ENCODE measurements at regions not wholly inside any gene's neighbourhood (a gene's known extent, or its start where the extent isn't known, plus 50 kb on each side); places are given as distances from the start of the nearest gene placed in this dataset.

DNA sequence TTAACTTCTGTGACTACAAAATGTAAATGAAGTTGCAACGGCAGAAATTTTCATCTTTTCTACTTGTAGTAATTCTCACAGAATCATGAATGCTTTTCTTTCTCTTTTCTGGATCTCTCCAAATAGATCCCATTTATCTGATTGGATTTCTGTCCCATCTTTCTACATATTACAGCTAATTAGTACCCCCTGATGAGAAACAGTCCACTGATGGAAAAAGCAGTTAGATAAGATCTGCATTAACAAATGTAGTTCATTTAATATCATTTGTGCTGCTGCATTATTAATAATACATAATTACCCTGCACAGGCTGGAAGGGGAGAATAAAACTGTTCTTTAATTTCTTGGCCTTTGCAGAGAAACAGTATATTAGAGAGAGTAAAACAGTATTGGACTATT lies 289.3 kb downstream of the TTLL7 start:
- Histone ChIP-seq H3K4me1 (ENCODE audit: insufficient read depth, low read length) (no peaks in the 10 kb centered on the region), H3K27me3 (ENCODE audit: control insufficient read depth in 1 of 2, insufficient read depth in 2 of 2, low read length in 2 of 2) (no peaks in the 10 kb centered on the region), H3K4me3 (ENCODE audit: low read length) (no peak overlapping the region), H3K36me3 (ENCODE audit: insufficient read depth, low read length) (no peaks in the 10 kb centered on the region), H3K9me3 (ENCODE audit: control insufficient read depth in 1 of 2, insufficient read depth in 1 of 2, low read length in 2 of 2) (no peaks in the 10 kb centered on the region), H3K27ac (ENCODE audit: low read depth in 1 of 2, low read length in 2 of 2) (no peak overlapping the region)
- TF ChIP-seq, protein P1, sequence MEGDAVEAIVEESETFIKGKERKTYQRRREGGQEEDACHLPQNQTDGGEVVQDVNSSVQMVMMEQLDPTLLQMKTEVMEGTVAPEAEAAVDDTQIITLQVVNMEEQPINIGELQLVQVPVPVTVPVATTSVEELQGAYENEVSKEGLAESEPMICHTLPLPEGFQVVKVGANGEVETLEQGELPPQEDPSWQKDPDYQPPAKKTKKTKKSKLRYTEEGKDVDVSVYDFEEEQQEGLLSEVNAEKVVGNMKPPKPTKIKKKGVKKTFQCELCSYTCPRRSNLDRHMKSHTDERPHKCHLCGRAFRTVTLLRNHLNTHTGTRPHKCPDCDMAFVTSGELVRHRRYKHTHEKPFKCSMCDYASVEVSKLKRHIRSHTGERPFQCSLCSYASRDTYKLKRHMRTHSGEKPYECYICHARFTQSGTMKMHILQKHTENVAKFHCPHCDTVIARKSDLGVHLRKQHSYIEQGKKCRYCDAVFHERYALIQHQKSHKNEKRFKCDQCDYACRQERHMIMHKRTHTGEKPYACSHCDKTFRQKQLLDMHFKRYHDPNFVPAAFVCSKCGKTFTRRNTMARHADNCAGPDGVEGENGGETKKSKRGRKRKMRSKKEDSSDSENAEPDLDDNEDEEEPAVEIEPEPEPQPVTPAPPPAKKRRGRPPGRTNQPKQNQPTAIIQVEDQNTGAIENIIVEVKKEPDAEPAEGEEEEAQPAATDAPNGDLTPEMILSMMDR (IDR thresholded peaks at IDR 0.05), result no peak
- POLR2A ChIA-PET, result no interaction called here
- Mint-ChIP-seq H3K9me3 (peaks cover 2% of the 10 kb centered on the region), H3K27me3 (no peaks in the 10 kb centered on the region), H3K4me1 (ENCODE audit: low read depth) (no peaks in the 10 kb centered on the region), H3K27ac (no peak overlapping the region), H3K36me3 (ENCODE audit: low read depth) (no peaks in the 10 kb centered on the region), H3K4me3 (no peak overlapping the region)
- no peak for DNase-seq
- CTCF ChIA-PET, result no interaction called here
- ATAC-seq (ENCODE audit: poor library complexity), result no peak
- intact Hi-C loops (cut with DNase I, micrococcal nuclease), result no loop called here

DNA sequence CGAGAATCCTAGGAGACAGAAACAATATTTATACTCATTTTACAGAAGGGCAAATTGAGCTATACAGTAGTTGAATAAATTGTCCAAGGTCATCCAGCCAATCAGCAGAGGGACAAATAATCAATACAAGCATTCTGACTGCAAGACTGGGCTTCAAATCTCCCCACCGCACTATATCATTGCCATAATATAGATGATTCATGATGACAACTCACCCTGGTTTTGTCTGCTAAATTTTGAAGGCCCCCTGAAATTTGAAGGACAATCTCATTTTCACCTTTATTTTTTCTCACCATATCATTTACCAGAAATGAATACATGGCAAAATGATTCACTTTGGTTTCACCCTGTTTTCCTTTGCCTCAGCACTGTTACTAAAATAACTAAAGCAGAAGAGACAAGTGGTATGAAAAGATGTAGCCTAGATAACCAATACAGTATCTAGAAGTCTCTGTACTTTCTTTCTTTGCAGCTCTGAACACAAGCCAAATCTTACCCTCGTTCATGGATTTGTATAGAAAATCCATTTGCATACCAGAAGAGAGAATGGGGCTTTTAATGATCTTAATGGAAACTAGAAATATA lies 292.5 kb downstream of the TTLL7 start:
- Histone ChIP-seq H3K4me1 (ENCODE audit: insufficient read depth, low read length) (peaks cover 2% of the 10 kb centered on the region), H3K4me3 (ENCODE audit: low read length) (no peak overlapping the region), H3K9me3 (ENCODE audit: control insufficient read depth in 1 of 2, insufficient read depth in 1 of 2, low read length in 2 of 2) (no peaks in the 10 kb centered on the region), H3K27ac (ENCODE audit: low read depth in 1 of 2, low read length in 2 of 2) (no peak overlapping the region), H3K27me3 (ENCODE audit: control insufficient read depth in 1 of 2, insufficient read depth in 2 of 2, low read length in 2 of 2) (no peaks in the 10 kb centered on the region), H3K36me3 (ENCODE audit: insufficient read depth, low read length) (no peaks in the 10 kb centered on the region)
- Mint-ChIP-seq H3K27me3 (no peaks in the 10 kb centered on the region), H3K4me1 (ENCODE audit: low read depth) (peaks cover 15% of the 10 kb centered on the region), H3K4me3 (no peak overlapping the region), H3K9me3 (peaks cover 2% of the 10 kb centered on the region), H3K27ac (no peak overlapping the region), H3K36me3 (ENCODE audit: low read depth) (no peaks in the 10 kb centered on the region)
- ChIA-PET POLR2A (no interaction called here), CTCF (no interaction called here)
- DNase-seq (no peak), ATAC-seq (ENCODE audit: poor library complexity) (no peak)
- intact Hi-C loops (cut with DNase I, micrococcal nuclease), result no loop called here
- TF ChIP-seq, protein P1 (IDR thresholded peaks at IDR 0.05), result no peak

DNA sequence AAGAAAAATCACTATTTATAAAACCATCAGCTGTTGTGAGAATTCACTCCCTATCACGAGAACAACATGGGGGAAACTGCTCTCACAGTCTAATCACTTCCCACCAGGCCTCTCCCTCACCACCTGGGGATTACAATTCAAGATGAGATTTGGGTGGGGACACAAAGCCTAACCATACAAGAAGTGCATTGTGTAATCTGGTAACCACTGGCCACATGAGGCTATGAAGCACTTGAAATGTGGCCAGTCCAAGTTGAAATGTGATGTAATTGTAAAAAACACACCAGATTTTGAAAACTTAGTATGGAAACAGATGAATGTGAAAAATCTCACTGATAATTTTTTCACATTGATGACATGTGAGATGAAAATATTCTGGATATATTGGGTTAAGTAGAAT lies 293.8 kb downstream of the TTLL7 start:
- ATAC-seq (ENCODE audit: poor library complexity), result no peak
- intact Hi-C loops (cut with DNase I, micrococcal nuclease), result no loop called here

More for the DNA sequence above, 293.8 kb downstream of the TTLL7 start:
- Histone ChIP-seq H3K27me3 (ENCODE audit: control insufficient read depth in 1 of 2, insufficient read depth in 2 of 2, low read length in 2 of 2) (no peaks in the 10 kb centered on the region), H3K9me3 (ENCODE audit: control insufficient read depth in 1 of 2, insufficient read depth in 1 of 2, low read length in 2 of 2) (no peaks in the 10 kb centered on the region), H3K27ac (ENCODE audit: low read depth in 1 of 2, low read length in 2 of 2) (no peak overlapping the region), H3K4me1 (ENCODE audit: insufficient read depth, low read length) (peaks cover 4% of the 10 kb centered on the region), H3K36me3 (ENCODE audit: insufficient read depth, low read length) (no peaks in the 10 kb centered on the region), H3K4me3 (ENCODE audit: low read length) (no peak overlapping the region)
- Mint-ChIP-seq H3K9me3 (no peaks in the 10 kb centered on the region), H3K27me3 (no peaks in the 10 kb centered on the region), H3K27ac (no peak overlapping the region), H3K36me3 (ENCODE audit: low read depth) (no peaks in the 10 kb centered on the region), H3K4me3 (no peak overlapping the region), H3K4me1 (ENCODE audit: low read depth) (peaks cover 19% of the 10 kb centered on the region)
- ChIA-PET POLR2A (interaction anchor here (0.6 kb wide), 1 partner anchor 174 kb away, joined by 3 read pairs; no protein-coding TSS in a partner anchor), CTCF (no interaction called here)
- DNase-seq, result no peak
- TF ChIP-seq, protein P1 (IDR thresholded peaks at IDR 0.05), result no peak
